ENCODE measurements at regions not wholly inside any gene's neighbourhood (a gene's known extent, or its start where the extent isn't known, plus 50 kb on each side); places are given as distances from the start of the nearest gene placed in this dataset.

GRCh38 chr11:27230192-27230572, 132.8 kb downstream of the CCDC34 start:
- no TSS peak for BruUV-seq (replicated peaks)
- POLR2A ChIA-PET = no interaction called here

More at GRCh38 chr11:27230192-27230572, 132.8 kb downstream of the CCDC34 start:
- intact Hi-C loops (cut with micrococcal nuclease) = no loop called here
- Histone ChIP-seq H3K9me2 (ENCODE audit: insufficient read depth) (no peaks in the 10 kb centered on the region), H3K9me3 (ENCODE audit: control insufficient read depth in 1 of 2, insufficient read depth in 1 of 2, low read depth in 1 of 2, low read length in 2 of 2) (no peaks in the 10 kb centered on the region), H3K4me2 (ENCODE audit: low read length) (no peak overlapping the region), H3K36me3 (ENCODE audit: control insufficient read depth in 1 of 2, insufficient read depth in 2 of 2, low read length in 2 of 2) (no peaks in the 10 kb centered on the region), H3K4me3 (replicated peaks in 1 of 2; ENCODE audit: low read depth in 1 of 2, low read length in 2 of 2) (no peak overlapping the region), H3K4me1 (ENCODE audit: control insufficient read depth in 1 of 2, insufficient read depth in 2 of 2, low read length in 2 of 2) (no peaks in the 10 kb centered on the region), H3K9ac (ENCODE audit: low read length) (no peak overlapping the region), H3K27me3 (ENCODE audit: insufficient read depth, low read length) (no peaks in the 10 kb centered on the region), H2AFZ (ENCODE audit: low read depth, low read length, poor library complexity, severe bottlenecking) (no peak overlapping the region), H4K20me1 (ENCODE audit: insufficient read depth) (no peaks in the 10 kb centered on the region), H3K27ac (ENCODE audit: low read depth, low read length) (no peak overlapping the region), H3K79me2 (ENCODE audit: insufficient read depth, low read length) (no peaks in the 10 kb centered on the region)
- CTCF ChIA-PET = no interaction called here
- RAD21 ChIA-PET (ENCODE audit: low non-redundant PET in 1 of 2, low total read pairs in 2 of 2, uncharacterized antibody in 2 of 2, unreplicated experiment in 2 of 2) = no interaction called here
- DNase-seq (ENCODE audit: low read depth, low spot score) = no peak
- TF ChIP-seq EZH2phosphoT487 (IDR thresholded peaks at IDR 0.05; ENCODE audit: borderline replicate concordance) (no peak), ZBTB33 (IDR thresholded peaks at IDR 0.05; ENCODE audit: extremely low read depth, insufficient replicate concordance, low read length) (no peak), SP1 (IDR thresholded peaks at IDR 0.05; ENCODE audit: low read depth) (no peak), FOSL1 (IDR thresholded peaks at IDR 0.05; ENCODE audit: low read depth) (no peak), REST (IDR thresholded peaks at IDR 0.05; ENCODE audit: low read depth) (no peak), SIN3A (IDR thresholded peaks at IDR 0.05; ENCODE audit: low read depth) (no peak), ATF3 (IDR thresholded peaks at IDR 0.05) (no peak), ELF1 (IDR thresholded peaks at IDR 0.05; ENCODE audit: borderline replicate concordance, low read depth) (no peak), TCF7L2 (IDR thresholded peaks at IDR 0.05; ENCODE audit: borderline replicate concordance, extremely low read depth, insufficient read depth, insufficient read length) (no peak), YY1 (IDR thresholded peaks at IDR 0.05; ENCODE audit: extremely low read depth, insufficient replicate concordance, low read depth, low read length) (no peak)
- ATAC-seq = no peak

Measured in HCT116 (cell line).